Muscle of leg (tissue), 3 donors: ENCODE measurements at regions not wholly inside any gene's neighbourhood (a gene's known extent, or its start where the extent isn't known, plus 50 kb on each side); places are given as distances from the start of the nearest gene placed in this dataset.
"Not testable (repeated sequence)": the region's sequence is repeated elsewhere in the genome, so short reads cannot be mapped to it uniquely, and the experiment has no call there.

Experiments used
- DNase-seq: peaks from one replicate; pipeline ENCODE4 v3.0.0; 2013
- H3K27ac ChIP-seq: one replicate; pipeline ENCODE4 v1.5.1; 2013; ENCODE audit warnings: mild to moderate bottlenecking, low read length, control low read depth
- H3K27me3 ChIP-seq: one replicate; pipeline ENCODE4 v1.6.1; 2013; ENCODE audit warnings: low read length; ENCODE audit not compliant: control insufficient read depth, insufficient read depth
- H3K36me3 ChIP-seq: one replicate; pipeline ENCODE4 v1.6.1; 2013; ENCODE audit warnings: low read length; ENCODE audit not compliant: control insufficient read depth, insufficient read depth
- H3K4me1 ChIP-seq: one replicate; pipeline ENCODE4 v1.6.1; 2013; ENCODE audit warnings: low read length; ENCODE audit not compliant: control insufficient read depth, insufficient read depth
- H3K4me3 ChIP-seq: one replicate; pipeline ENCODE4 v1.5.1; 2013; ENCODE audit warnings: low read length, control low read depth
- H3K9me3 ChIP-seq: replicated peaks from 2 replicates; pipeline ENCODE4 v1.6.1; 2013; ENCODE audit warnings: low read depth, low read length; ENCODE audit not compliant: control insufficient read depth
- WGBS: methylation state at CpG from one replicate; pipeline ENCODE4 v1.1.5; 2013; ENCODE audit warnings: missing lambda C conversion rate; ENCODE audit not compliant: insufficient coverage; 5-methylcytosine and 5-hydroxymethylcytosine counted together

DNA sequence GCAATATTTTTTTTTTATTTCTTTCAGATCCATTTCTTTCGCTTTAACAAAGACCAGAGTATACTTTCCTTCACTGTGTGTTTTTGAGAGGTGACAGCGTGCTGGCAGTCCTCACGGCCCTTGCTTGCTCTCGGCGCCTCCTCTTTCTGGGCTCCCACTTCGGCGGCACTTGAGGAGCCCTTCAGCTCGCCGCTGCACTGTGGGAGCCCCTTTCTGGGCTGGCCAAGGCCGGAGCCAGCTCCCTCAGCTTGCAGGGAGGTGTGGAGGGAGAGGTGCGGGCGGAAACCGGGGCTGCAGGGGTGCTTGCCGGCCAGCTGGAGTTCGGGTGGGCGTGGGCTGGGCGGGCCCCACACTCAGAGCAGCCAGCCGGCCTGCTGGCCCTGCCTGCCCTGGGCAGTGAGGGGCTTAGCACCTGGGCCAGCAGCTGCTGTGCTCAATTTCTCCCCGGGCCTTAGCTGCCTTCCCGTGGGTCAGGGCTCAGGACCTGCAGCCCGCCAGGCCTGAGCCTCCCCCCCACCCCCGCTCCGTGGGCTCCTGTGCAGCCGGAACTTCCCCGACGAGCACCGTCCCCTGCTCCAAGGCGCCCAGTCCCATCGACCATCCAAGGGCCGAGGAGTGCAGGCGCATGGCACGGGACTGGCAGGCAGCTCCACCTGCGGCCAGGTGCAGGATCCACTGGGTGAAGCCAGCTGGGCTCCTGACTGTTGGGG lies 1490.6 kb downstream of the OTOL1 start:
- H3K27ac ChIP-seq, DNase-seq, H3K4me3 ChIP-seq, H3K4me1 ChIP-seq, H3K27me3 ChIP-seq, H3K36me3 ChIP-seq, H3K9me3 ChIP-seq: not testable (repeated sequence)
- whole genome bisulfite sequencing: 88% methylated on average over 26 of the region's 33 CpGs

DNA sequence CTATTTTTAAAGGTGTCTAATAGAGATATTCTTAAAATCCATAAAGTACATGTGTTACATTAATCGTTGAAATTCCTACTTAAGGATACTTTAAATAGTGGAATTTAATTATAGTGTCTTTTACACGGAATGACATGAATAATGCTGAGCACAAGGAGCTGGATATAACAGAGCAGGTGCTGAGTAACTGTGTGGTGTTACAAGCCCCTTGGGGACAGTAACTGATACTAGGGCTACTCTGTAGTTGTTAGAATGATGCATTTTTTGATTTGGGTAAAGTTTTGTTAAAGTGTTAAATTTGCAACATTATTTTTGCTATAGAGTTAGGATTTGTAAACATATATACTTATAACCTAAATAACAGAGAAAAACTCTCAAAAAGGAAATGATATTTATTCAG lies 1496.1 kb downstream of the OTOL1 start:
- H3K4me3 ChIP-seq: no peak overlapping the region
- no peaks in the 10 kb centered on the region for H3K9me3 ChIP-seq
- no peaks in the 10 kb centered on the region for H3K4me1 ChIP-seq
- no peaks in the 10 kb centered on the region for H3K36me3 ChIP-seq
- no peaks in the 10 kb centered on the region for H3K27me3 ChIP-seq
- H3K27ac ChIP-seq: no peak overlapping the region
- no peak for DNase-seq
- no CpG with 5 or more reads among the region's 2 CpGs for WGBS

- Histone ChIP-seq H3K4me3 (no peak overlapping the region), H3K4me1 (no peaks in the 10 kb centered on the region), H3K27me3 (no peaks in the 10 kb centered on the region), H3K36me3 (no peaks in the 10 kb centered on the region), H3K27ac (no peak overlapping the region), H3K9me3 (no peaks in the 10 kb centered on the region)
- DNase-seq: no peak
- no CpG with 5 or more reads among the region's 1 CpG for WGBS
These were observed 1497.6 kb downstream of the OTOL1 start for GRCh38 chr3:162994165-162994564.

GRCh38 chr3:162996368-162996767 lies 1499.8 kb downstream of the OTOL1 start:
- H3K9me3 ChIP-seq: no peaks in the 10 kb centered on the region
- no peak for DNase-seq
- no peaks in the 10 kb centered on the region for H3K4me1 ChIP-seq
- no peaks in the 10 kb centered on the region for H3K27me3 ChIP-seq
- H3K4me3 ChIP-seq: no peak overlapping the region
- H3K36me3 ChIP-seq: no peaks in the 10 kb centered on the region
- no peak overlapping the region for H3K27ac ChIP-seq

- DNase-seq: no peak
- Histone ChIP-seq H3K4me3 (no peak overlapping the region), H3K27me3 (no peaks in the 10 kb centered on the region), H3K27ac (no peak overlapping the region), H3K36me3 (no peaks in the 10 kb centered on the region), H3K9me3 (no peaks in the 10 kb centered on the region), H3K4me1 (no peaks in the 10 kb centered on the region)
These were observed 1501.6 kb downstream of the OTOL1 start for GRCh38 chr3:162998205-162998604.

DNA sequence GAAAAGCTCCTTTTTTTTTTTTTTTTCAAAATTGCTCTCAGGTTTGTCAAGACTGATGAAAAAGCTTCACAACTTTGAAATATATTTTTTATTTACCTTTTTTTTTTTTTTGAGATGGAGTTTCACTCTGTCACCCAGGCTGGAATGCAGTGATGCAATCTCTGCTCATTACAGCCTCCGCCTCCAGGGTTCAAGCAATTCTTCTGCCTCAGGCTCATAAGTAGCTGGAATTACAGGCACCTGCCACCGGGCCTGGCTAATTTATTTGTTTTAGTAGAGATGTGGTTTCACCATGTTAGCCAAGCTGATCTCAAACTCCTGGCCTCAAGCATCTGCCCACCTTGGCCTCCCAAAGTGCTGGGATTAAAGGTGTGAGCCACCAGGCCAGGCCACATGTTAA lies 1515.0 kb downstream of the OTOL1 start:
- Histone ChIP-seq H3K27me3 (no peaks in the 10 kb centered on the region), H3K4me3 (no peak overlapping the region), H3K36me3 (no peaks in the 10 kb centered on the region), H3K4me1 (no peaks in the 10 kb centered on the region), H3K27ac (no peak overlapping the region), H3K9me3 (no peaks in the 10 kb centered on the region)
- WGBS: no CpG with 5 or more reads among the region's 2 CpGs
- no peak for DNase-seq

GRCh38 chr3:163016251-163016650 lies 1519.6 kb downstream of the OTOL1 start:
- peaks cover 2% of the 10 kb centered on the region for H3K9me3 ChIP-seq
- H3K4me3 ChIP-seq: no peak overlapping the region
- no peaks in the 10 kb centered on the region for H3K4me1 ChIP-seq
- no peak for DNase-seq
- no peaks in the 10 kb centered on the region for H3K27me3 ChIP-seq
- no peak overlapping the region for H3K27ac ChIP-seq
- WGBS: no CpG with 5 or more reads among the region's 1 CpG
- no peaks in the 10 kb centered on the region for H3K36me3 ChIP-seq

- WGBS: no CpG with 5 or more reads among the region's 1 CpG
- Histone ChIP-seq H3K9me3 (peaks cover 2% of the 10 kb centered on the region), H3K27ac (no peak overlapping the region), H3K4me3 (no peak overlapping the region), H3K27me3 (no peaks in the 10 kb centered on the region), H3K4me1 (no peaks in the 10 kb centered on the region), H3K36me3 (no peaks in the 10 kb centered on the region)
- no peak for DNase-seq
These were observed 1521.5 kb downstream of the OTOL1 start for GRCh38 chr3:163018067-163018466.

GRCh38 chr3:163018664-163019063 lies 1522.1 kb downstream of the OTOL1 start:
- Histone ChIP-seq H3K4me1 (no peaks in the 10 kb centered on the region), H3K36me3 (no peaks in the 10 kb centered on the region)
- WGBS: 95% methylated on average over 6 of the region's 7 CpGs

GRCh38 chr3:163019260-163019659 lies 1522.7 kb downstream of the OTOL1 start:
- H3K36me3 ChIP-seq: no peaks in the 10 kb centered on the region
- no peak for DNase-seq
- H3K27ac ChIP-seq: no peak overlapping the region
- H3K4me1 ChIP-seq: no peaks in the 10 kb centered on the region
- H3K9me3 ChIP-seq: peaks cover 2% of the 10 kb centered on the region
- H3K4me3 ChIP-seq: no peak overlapping the region
- 90% methylated on average over 3 of the region's 5 CpGs for WGBS
- H3K27me3 ChIP-seq: no peaks in the 10 kb centered on the region

More at GRCh38 chr3:163018664-163019063, 1522.1 kb downstream of the OTOL1 start:
- H3K27me3 ChIP-seq: no peaks in the 10 kb centered on the region
- peaks cover 2% of the 10 kb centered on the region for H3K9me3 ChIP-seq
- no peak overlapping the region for H3K4me3 ChIP-seq
- no peak for DNase-seq
- H3K27ac ChIP-seq: no peak overlapping the region

DNA sequence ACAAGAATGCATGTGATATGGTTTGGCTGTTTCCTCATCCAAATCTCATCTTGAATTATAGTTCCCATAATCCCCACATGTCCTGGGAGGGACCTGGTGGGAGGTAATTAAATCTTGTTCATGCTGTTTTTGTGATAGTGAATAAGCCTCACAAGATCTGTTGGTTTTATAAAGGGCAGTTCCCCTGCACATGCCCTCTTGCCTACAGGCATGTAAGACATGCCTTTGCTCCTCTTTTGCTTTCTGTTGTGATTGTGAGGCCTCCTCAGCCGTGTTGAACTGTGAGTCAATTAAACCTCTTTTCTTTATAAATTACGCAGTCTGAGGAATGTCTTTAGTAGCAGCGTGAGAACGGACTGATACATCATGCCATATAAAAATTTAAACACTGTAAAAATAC lies 1537.0 kb downstream of the OTOL1 start:
- Histone ChIP-seq H3K9me3 (no peaks in the 10 kb centered on the region), H3K36me3 (no peaks in the 10 kb centered on the region), H3K27me3 (no peaks in the 10 kb centered on the region), H3K4me1 (no peaks in the 10 kb centered on the region), H3K4me3 (no peak overlapping the region), H3K27ac (no peak overlapping the region)
- no peak for DNase-seq
- no CpG with 5 or more reads among the region's 4 CpGs for WGBS
